ENCODE measurements at regions not wholly inside any gene's neighbourhood (a gene's known extent, or its start where the extent isn't known, plus 50 kb on each side); places are given as distances from the start of the nearest gene placed in this dataset.
"Not testable (repeated sequence)": the region's sequence is repeated elsewhere in the genome, so short reads cannot be mapped to it uniquely, and the experiment has no call there.

- no peak for DNase-seq (ENCODE audit: insufficient read length)
- no peak for FAIRE-seq
- TF ChIP-seq POLR2A (IDR thresholded peaks at IDR 0.05; ENCODE audit: low read depth, low read length) (no peak), POLR2AphosphoS5 (IDR thresholded peaks at IDR 0.05; ENCODE audit: low read depth, low read length) (no peak), TAF1 (IDR thresholded peaks at IDR 0.05; ENCODE audit: borderline replicate concordance, low read depth, low read length) (no peak)
Observed at GRCh38 chr13:86585835-86586234, 786.6 kb upstream of the SLITRK6 start.

GRCh38 chr13:86591862-86592261 lies 792.6 kb upstream of the SLITRK6 start:
- FAIRE-seq (no peak), DNase-seq (ENCODE audit: insufficient read length) (no peak)

GRCh38 chr13:86601351-86601750 lies 802.1 kb upstream of the SLITRK6 start:
- FAIRE-seq (no peak), DNase-seq (ENCODE audit: insufficient read length) (no peak)
- no peak for TF ChIP-seq TAF1 (IDR thresholded peaks at IDR 0.05; ENCODE audit: borderline replicate concordance, low read depth, low read length)
- TF ChIP-seq POLR2A (IDR thresholded peaks at IDR 0.05; ENCODE audit: low read depth, low read length): no peak
- no peak for TF ChIP-seq POLR2AphosphoS5 (IDR thresholded peaks at IDR 0.05; ENCODE audit: low read depth, low read length)

More at GRCh38 chr13:86591862-86592261, 792.6 kb upstream of the SLITRK6 start:
- no peak for TF ChIP-seq POLR2A (IDR thresholded peaks at IDR 0.05; ENCODE audit: low read depth, low read length)
- TF ChIP-seq POLR2AphosphoS5 (IDR thresholded peaks at IDR 0.05; ENCODE audit: low read depth, low read length): no peak
- no peak for TF ChIP-seq TAF1 (IDR thresholded peaks at IDR 0.05; ENCODE audit: borderline replicate concordance, low read depth, low read length)

- TF ChIP-seq TAF1 (IDR thresholded peaks at IDR 0.05; ENCODE audit: borderline replicate concordance, low read depth, low read length) (no peak), POLR2A (IDR thresholded peaks at IDR 0.05; ENCODE audit: low read depth, low read length) (no peak)
- DNase-seq (ENCODE audit: insufficient read length) (no peak), FAIRE-seq (no peak)
Observed at GRCh38 chr13:86606264-86606663, 807.0 kb upstream of the SLITRK6 start.

- DNase-seq (ENCODE audit: insufficient read length) (no peak), FAIRE-seq (no peak)
- TF ChIP-seq POLR2A (IDR thresholded peaks at IDR 0.05; ENCODE audit: low read depth, low read length): no peak
- TF ChIP-seq TAF1 (IDR thresholded peaks at IDR 0.05; ENCODE audit: borderline replicate concordance, low read depth, low read length): no peak
- no peak for TF ChIP-seq POLR2AphosphoS5 (IDR thresholded peaks at IDR 0.05; ENCODE audit: low read depth, low read length)
Observed at GRCh38 chr13:86608701-86609100, 809.5 kb upstream of the SLITRK6 start.

GRCh38 chr13:86633346-86633745 lies 834.1 kb upstream of the SLITRK6 start:
- DNase-seq (ENCODE audit: insufficient read length) (no peak), FAIRE-seq (no peak)
- TF ChIP-seq TAF1 (IDR thresholded peaks at IDR 0.05; ENCODE audit: borderline replicate concordance, low read depth, low read length) (no peak), POLR2AphosphoS5 (IDR thresholded peaks at IDR 0.05; ENCODE audit: low read depth, low read length) (no peak), POLR2A (IDR thresholded peaks at IDR 0.05; ENCODE audit: low read depth, low read length) (no peak)

- not testable (repeated sequence) for FAIRE-seq; DNase-seq (ENCODE audit: insufficient read length)
Observed at GRCh38 chr13:86651171-86651570, 852.0 kb upstream of the SLITRK6 start.

GRCh38 chr13:86653009-86653408 lies 853.8 kb upstream of the SLITRK6 start:
- FAIRE-seq (no peak), DNase-seq (ENCODE audit: insufficient read length) (no peak)
- TF ChIP-seq TAF1 (IDR thresholded peaks at IDR 0.05; ENCODE audit: borderline replicate concordance, low read depth, low read length) (no peak), POLR2AphosphoS5 (IDR thresholded peaks at IDR 0.05; ENCODE audit: low read depth, low read length) (no peak), POLR2A (IDR thresholded peaks at IDR 0.05; ENCODE audit: low read depth, low read length) (no peak)

- TF ChIP-seq POLR2A (IDR thresholded peaks at IDR 0.05; ENCODE audit: low read depth, low read length) (no peak), POLR2AphosphoS5 (IDR thresholded peaks at IDR 0.05; ENCODE audit: low read depth, low read length) (no peak)
- FAIRE-seq (no peak), DNase-seq (ENCODE audit: insufficient read length) (no peak)
Observed at GRCh38 chr13:86655561-86655960, 856.3 kb upstream of the SLITRK6 start.

- TF ChIP-seq TAF1 (IDR thresholded peaks at IDR 0.05; ENCODE audit: borderline replicate concordance, low read depth, low read length) (no peak), POLR2A (IDR thresholded peaks at IDR 0.05; ENCODE audit: low read depth, low read length) (no peak), POLR2AphosphoS5 (IDR thresholded peaks at IDR 0.05; ENCODE audit: low read depth, low read length) (no peak)
- DNase-seq (ENCODE audit: insufficient read length) (no peak), FAIRE-seq (no peak)
Observed at GRCh38 chr13:86660090-86660489, 860.9 kb upstream of the SLITRK6 start.

GRCh38 chr13:86665842-86666241 lies 866.6 kb upstream of the SLITRK6 start:
- DNase-seq (ENCODE audit: insufficient read length) (no peak), FAIRE-seq (no peak)
- no peak for TF ChIP-seq TAF1 (IDR thresholded peaks at IDR 0.05; ENCODE audit: borderline replicate concordance, low read depth, low read length)
- no peak for TF ChIP-seq POLR2A (IDR thresholded peaks at IDR 0.05; ENCODE audit: low read depth, low read length)
- TF ChIP-seq POLR2AphosphoS5 (IDR thresholded peaks at IDR 0.05; ENCODE audit: low read depth, low read length): no peak

- TF ChIP-seq TAF1 (IDR thresholded peaks at IDR 0.05; ENCODE audit: borderline replicate concordance, low read depth, low read length) (no peak), POLR2A (IDR thresholded peaks at IDR 0.05; ENCODE audit: low read depth, low read length) (no peak), POLR2AphosphoS5 (IDR thresholded peaks at IDR 0.05; ENCODE audit: low read depth, low read length) (no peak)
- DNase-seq (ENCODE audit: insufficient read length): no peak
- no peak for FAIRE-seq
Observed at GRCh38 chr13:86673931-86674431, 874.8 kb upstream of the SLITRK6 start.

GRCh38 chr13:86681223-86681622 lies 882.0 kb upstream of the SLITRK6 start:
- DNase-seq (ENCODE audit: insufficient read length): no peak
- no peak for FAIRE-seq
- TF ChIP-seq POLR2AphosphoS5 (IDR thresholded peaks at IDR 0.05; ENCODE audit: low read depth, low read length) (no peak), TAF1 (IDR thresholded peaks at IDR 0.05; ENCODE audit: borderline replicate concordance, low read depth, low read length) (no peak), POLR2A (IDR thresholded peaks at IDR 0.05; ENCODE audit: low read depth, low read length) (no peak)
